ENCODE measurements at regions not wholly inside any gene's neighbourhood (a gene's known extent, or its start where the extent isn't known, plus 50 kb on each side); places are given as distances from the start of the nearest gene placed in this dataset.

DNA sequence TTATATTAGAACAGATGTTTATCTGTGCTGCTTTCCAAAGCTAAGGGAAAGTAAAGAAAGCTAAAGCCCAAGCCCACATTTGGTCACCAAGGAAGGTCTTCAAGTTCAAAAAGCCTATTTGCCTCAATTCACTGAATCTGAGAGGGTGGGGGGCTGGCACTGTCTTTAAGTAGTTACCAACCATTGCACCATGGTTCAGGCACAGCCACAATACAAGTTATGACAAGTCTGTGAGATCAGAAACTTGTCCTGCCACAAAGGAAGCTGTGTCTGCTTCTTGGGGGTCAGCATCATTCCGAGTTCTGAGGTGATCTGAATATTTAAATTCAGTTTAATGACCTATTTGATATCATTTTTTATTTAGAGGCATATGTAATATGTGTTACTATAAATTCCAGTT lies 78.3 kb upstream of the OPRM1 start:
- TF ChIP-seq NRF1 (conservative IDR thresholded peaks at IDR 0.05 in 1 of 2, IDR thresholded peaks at IDR 0.05 in 1 of 2) (no peak), NR2F6 (CRISPR knock-in tag; IDR thresholded peaks at IDR 0.05) (no peak), JUND (IDR thresholded peaks at IDR 0.05; ENCODE audit: borderline replicate concordance, low read depth, low read length) (no peak), JUND (tag; IDR thresholded peaks at IDR 0.05; ENCODE audit: borderline replicate concordance, low read depth, low read length) (no peak), IRF2 (CRISPR knock-in tag; IDR thresholded peaks at IDR 0.05) (no peak), PREB (CRISPR knock-in tag; IDR thresholded peaks at IDR 0.05) (no peak), CTCF (IDR thresholded peaks at IDR 0.05 in 2 of 3, conservative IDR thresholded peaks at IDR 0.05 in 1 of 3; ENCODE audit: insufficient read depth in 2 of 3, low read depth in 1 of 3, low read length in 3 of 3) (no peak), SRF (CRISPR knock-in tag; IDR thresholded peaks at IDR 0.05) (no peak)
